Uterus (tissue), 2 donors: ENCODE measurements at regions not wholly inside any gene's neighbourhood (a gene's known extent, or its start where the extent isn't known, plus 50 kb on each side); places are given as distances from the start of the nearest gene placed in this dataset.

Experiments
- POLR2A ChIP-seq, 2 donors: fragments of 450-650 bp; IDR thresholded peaks; one replicate each; pipeline ENCODE4 v1.6.1; 2016; ENCODE audit warnings: antibody characterized with exemption in 2 of 2, mild to moderate bottlenecking in 1 of 2, moderate library complexity in 1 of 2
- TF ChIP-seq, protein P1 (sequence below), 4 experiments: fragments of 200-600 bp in 2 of 4; fragments of 450-650 bp in 2 of 4; sonication (generic) in 2 of 4; IDR thresholded peaks; one replicate each; pipeline ENCODE4 v1.5.1; 2016 to 2019; ENCODE audit warnings: antibody characterized with exemption in 4 of 4, mild to moderate bottlenecking in 2 of 4, moderate library complexity in 1 of 4

DNA sequence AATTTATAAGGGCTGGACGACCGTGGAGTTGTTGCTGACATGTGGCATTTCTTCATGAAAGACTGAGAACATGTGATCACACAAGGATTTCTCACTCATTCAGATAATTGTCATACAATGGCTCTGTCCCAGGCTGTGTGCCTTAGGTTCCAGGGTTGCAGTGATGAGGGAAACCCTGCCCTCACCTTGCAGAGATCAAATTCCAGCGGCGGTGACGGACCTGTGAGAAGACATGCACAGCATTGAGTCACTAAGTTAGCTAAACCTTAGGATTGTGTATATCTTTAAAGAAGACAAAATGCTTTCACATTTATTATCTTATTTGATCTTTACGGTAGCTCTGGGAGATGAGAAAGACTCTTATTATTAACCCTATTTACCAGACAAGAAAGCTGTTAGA is 1029.1 kb downstream of the BCL11B start:
- TF ChIP-seq, protein P1, sequence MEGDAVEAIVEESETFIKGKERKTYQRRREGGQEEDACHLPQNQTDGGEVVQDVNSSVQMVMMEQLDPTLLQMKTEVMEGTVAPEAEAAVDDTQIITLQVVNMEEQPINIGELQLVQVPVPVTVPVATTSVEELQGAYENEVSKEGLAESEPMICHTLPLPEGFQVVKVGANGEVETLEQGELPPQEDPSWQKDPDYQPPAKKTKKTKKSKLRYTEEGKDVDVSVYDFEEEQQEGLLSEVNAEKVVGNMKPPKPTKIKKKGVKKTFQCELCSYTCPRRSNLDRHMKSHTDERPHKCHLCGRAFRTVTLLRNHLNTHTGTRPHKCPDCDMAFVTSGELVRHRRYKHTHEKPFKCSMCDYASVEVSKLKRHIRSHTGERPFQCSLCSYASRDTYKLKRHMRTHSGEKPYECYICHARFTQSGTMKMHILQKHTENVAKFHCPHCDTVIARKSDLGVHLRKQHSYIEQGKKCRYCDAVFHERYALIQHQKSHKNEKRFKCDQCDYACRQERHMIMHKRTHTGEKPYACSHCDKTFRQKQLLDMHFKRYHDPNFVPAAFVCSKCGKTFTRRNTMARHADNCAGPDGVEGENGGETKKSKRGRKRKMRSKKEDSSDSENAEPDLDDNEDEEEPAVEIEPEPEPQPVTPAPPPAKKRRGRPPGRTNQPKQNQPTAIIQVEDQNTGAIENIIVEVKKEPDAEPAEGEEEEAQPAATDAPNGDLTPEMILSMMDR (IDR thresholded peaks at IDR 0.05), result no peak
- no peak for TF ChIP-seq POLR2A (IDR thresholded peaks at IDR 0.05)
